ENCODE measurements at regions not wholly inside any gene's neighbourhood (a gene's known extent, or its start where the extent isn't known, plus 50 kb on each side); places are given as distances from the start of the nearest gene placed in this dataset.

- ATAC-seq = no peak
- no peak overlapping the region for H3K4me2 ChIP-seq (ENCODE audit: control insufficient read depth, insufficient read depth)
- no peaks in the 10 kb centered on the region for H3K4me1 ChIP-seq (ENCODE audit: control insufficient read depth, insufficient read depth, low read length)
- H2AFZ ChIP-seq (ENCODE audit: control insufficient read depth, low read depth, low read length) = no peak overlapping the region
- no peak for DNase-seq (ENCODE audit: low read depth, low spot score)
- no peaks in the 10 kb centered on the region for H3K36me3 ChIP-seq (ENCODE audit: control insufficient read depth in 2 of 2, insufficient read depth in 2 of 2, low read length in 1 of 2)
- no TSS peak for BruUV-seq (replicated peaks)
- H4K20me1 ChIP-seq (ENCODE audit: control insufficient read depth, insufficient read depth) = no peaks in the 10 kb centered on the region
- ChIA-PET POLR2A (no interaction called here), CTCF (no interaction called here), SMC1A (ENCODE audit: uncharacterized antibody, unreplicated experiment) (interaction anchor here (1.3 kb wide), 1 partner anchor 10 kb away, joined by 4 read pairs; no protein-coding TSS in a partner anchor), RAD21 (ENCODE audit: unreplicated experiment) (no interaction called here)
- no peaks in the 10 kb centered on the region for H3K79me2 ChIP-seq (ENCODE audit: control insufficient read depth, insufficient read depth, low read length)
- no peak overlapping the region for H3K9ac ChIP-seq (ENCODE audit: control insufficient read depth, insufficient read depth, low read length)
- in situ Hi-C loops (cut with MboI) = no loop called here
- 0% methylated on average over 2 of the region's 2 CpGs for WGBS (ENCODE audit: insufficient coverage, insufficient replicate concordance, low lambda C conversion rate, missing lambda C conversion rate)
- FAIRE-seq = no peak
- H3K4me3 ChIP-seq = no peak overlapping the region
- H3K9me3 ChIP-seq (replicated peaks; ENCODE audit: control insufficient read depth, insufficient read depth, low read length) = no peaks in the 10 kb centered on the region
- TF ChIP-seq ZBTB4 (CRISPR knock-in tag; IDR thresholded peaks at IDR 0.05) = no peak
- no peak for TF ChIP-seq EZH2 (IDR thresholded peaks at IDR 0.05; ENCODE audit: borderline replicate concordance, control insufficient read depth, low read depth, low read length)
- TF ChIP-seq PML (IDR thresholded peaks at IDR 0.05; ENCODE audit: low read length) = no peak
- TF ChIP-seq RB1 (IDR thresholded peaks at IDR 0.05; ENCODE audit: borderline replicate concordance) = no peak
- TF ChIP-seq USF2 (IDR thresholded peaks at IDR 0.05; ENCODE audit: borderline replicate concordance, low read depth, low read length) = no peak
- no peak for TF ChIP-seq RBBP5 (conservative IDR thresholded peaks at IDR 0.05)
- no peak for TF ChIP-seq ZNF217 (IDR thresholded peaks at IDR 0.05)
- TF ChIP-seq NFXL1 (IDR thresholded peaks at IDR 0.05; ENCODE audit: borderline replicate concordance) = no peak
- no peak for TF ChIP-seq HCFC1 (IDR thresholded peaks at IDR 0.05; ENCODE audit: low read length)
- intact Hi-C loops (cut with micrococcal nuclease; ENCODE audit: unreplicated experiment) = no loop called here
- H3K27me3 ChIP-seq (replicated peaks in 1 of 2; ENCODE audit: control insufficient read depth in 2 of 2, insufficient read depth in 2 of 2, low read length in 1 of 2) = no peaks in the 10 kb centered on the region
- H3K27ac ChIP-seq (ENCODE audit: control insufficient read depth, insufficient read depth) = no peak overlapping the region
These were observed 262.2 kb upstream of the TCERG1L start for GRCh38 chr10:131573707-131574106.
